ENCODE measurements at regions not wholly inside any gene's neighbourhood (a gene's known extent, or its start where the extent isn't known, plus 50 kb on each side); places are given as distances from the start of the nearest gene placed in this dataset.
"Not testable (repeated sequence)": the region's sequence is repeated elsewhere in the genome, so short reads cannot be mapped to it uniquely, and the experiment has no call there.

DNA sequence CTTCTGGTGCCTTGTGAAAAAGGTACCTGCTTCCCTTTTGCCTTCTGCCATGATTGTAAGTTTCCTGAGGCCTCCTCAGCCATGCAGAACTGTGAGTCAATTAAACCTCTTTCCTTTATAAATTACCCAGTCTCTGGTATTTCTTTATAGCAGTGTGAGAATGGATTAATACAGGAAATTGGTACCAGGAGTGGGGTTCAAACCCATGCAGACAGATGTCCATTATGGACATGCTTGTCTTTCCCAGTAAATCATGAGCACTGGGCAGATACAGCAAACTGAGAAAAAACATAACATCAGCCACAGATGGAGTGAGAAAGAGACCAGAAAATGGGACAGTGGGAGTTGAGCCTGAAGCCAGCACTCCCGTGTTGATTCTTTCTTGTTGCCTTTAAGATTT is 127.5 kb downstream of the TFCP2L1 start:
- DNase-seq (ENCODE audit: low read depth, low spot score); in situ Hi-C loops (cut with HindIII; ENCODE audit: low pct_unique_long_range_greater_than_20kb, low sequenced_read_pairs): not testable (repeated sequence)

DNA sequence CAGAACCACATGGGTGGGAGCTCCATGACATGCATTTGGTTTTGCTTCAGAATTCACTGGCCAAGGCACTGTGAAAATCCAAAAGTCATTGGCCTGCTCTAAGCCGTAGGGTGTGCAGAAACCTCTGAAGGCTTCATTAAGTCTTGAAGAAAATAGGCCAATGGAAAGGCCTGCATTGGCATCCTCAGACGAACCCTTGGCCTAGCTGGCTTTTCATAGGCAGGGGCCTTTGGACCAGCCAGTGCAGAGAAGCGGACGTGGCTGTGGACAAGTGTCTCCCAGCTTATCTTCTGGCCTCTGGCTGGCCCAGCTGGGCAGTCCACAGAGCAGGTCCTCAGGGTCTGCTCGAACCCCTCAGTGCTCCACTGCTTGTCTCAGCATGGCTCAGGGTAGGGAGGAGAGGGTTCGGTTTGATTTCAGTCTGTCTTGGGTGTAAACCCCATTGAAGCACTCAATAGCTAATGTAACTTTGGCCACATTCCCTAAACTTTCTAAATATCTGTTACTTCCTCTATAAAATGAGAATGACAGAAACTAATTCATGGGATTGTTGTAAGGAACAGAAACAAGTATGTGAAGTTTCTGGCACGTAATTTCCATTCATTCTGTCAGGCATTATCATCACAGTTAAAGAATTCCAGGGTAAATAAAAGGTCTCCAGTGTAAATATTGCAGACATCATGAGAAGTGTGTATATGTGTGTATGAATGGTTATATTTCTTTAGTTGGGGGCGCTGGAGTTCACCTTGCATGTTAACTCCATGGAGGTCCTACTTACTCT is 125.5 kb downstream of the TFCP2L1 start:
- in situ Hi-C loops (cut with HindIII; ENCODE audit: low pct_unique_long_range_greater_than_20kb, low sequenced_read_pairs), result no loop called here
- DNase-seq (ENCODE audit: low read depth, low spot score), result no peak

- in situ Hi-C loops (cut with HindIII; ENCODE audit: low pct_unique_long_range_greater_than_20kb, low sequenced_read_pairs), result no loop called here
- peak; percentile 45 for DNase-seq (ENCODE audit: low read depth, low spot score)
These were observed 124.6 kb downstream of the TFCP2L1 start for GRCh38 chr2:121160366-121160765.

GRCh38 chr2:121161272-121161671 is 123.7 kb downstream of the TFCP2L1 start:
- DNase-seq (ENCODE audit: low read depth, low spot score), result no peak
- in situ Hi-C loops (cut with HindIII; ENCODE audit: low pct_unique_long_range_greater_than_20kb, low sequenced_read_pairs), result no loop called here

- in situ Hi-C loops (cut with HindIII; ENCODE audit: low pct_unique_long_range_greater_than_20kb, low sequenced_read_pairs), result no loop called here
These were observed 122.1 kb downstream of the TFCP2L1 start for GRCh38 chr2:121162893-121163292.

GRCh38 chr2:121164042-121164441 is 121.0 kb downstream of the TFCP2L1 start:
- DNase-seq (ENCODE audit: low read depth, low spot score), result no peak
- in situ Hi-C loops (cut with HindIII; ENCODE audit: low pct_unique_long_range_greater_than_20kb, low sequenced_read_pairs), result no loop called here

More at GRCh38 chr2:121162893-121163292, 122.1 kb downstream of the TFCP2L1 start:
- no peak for DNase-seq (ENCODE audit: low read depth, low spot score)

GRCh38 chr2:121165038-121165542 is 119.9 kb downstream of the TFCP2L1 start:
- in situ Hi-C loops (cut with HindIII; ENCODE audit: low pct_unique_long_range_greater_than_20kb, low sequenced_read_pairs), result no loop called here
- DNase-seq (ENCODE audit: low read depth, low spot score), result no peak

Small RNA genes in the stretch of these regions (small RNA-seq; reads per million reads assigned to genes)
- gene RF00019, result 0 reads per million in 2 experiments
